ENCODE measurements at regions not wholly inside any gene's neighbourhood (a gene's known extent, or its start where the extent isn't known, plus 50 kb on each side); places are given as distances from the start of the nearest gene placed in this dataset. TPM values are rescaled to one million over a fixed set of nuclear protein-coding genes. Genes with fewer than 3 reads are reported as not detected.

DNA sequence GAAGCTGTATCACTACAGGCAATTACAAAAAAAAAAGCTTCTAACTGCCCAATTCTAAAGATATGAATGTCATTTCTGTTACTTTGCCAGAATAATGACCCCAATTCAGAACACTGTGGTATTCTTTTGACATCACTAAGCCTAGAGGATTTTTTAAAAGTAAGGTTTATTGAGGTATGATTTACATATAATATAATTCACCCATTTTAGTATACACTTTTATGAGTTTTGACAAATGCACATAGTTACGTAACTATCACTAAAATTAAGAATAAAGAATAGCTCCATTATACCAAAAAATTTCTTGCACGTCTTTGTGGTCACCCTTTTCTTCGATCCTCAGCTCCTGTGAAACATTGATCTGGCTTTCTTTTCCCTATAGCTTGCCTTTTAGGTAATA, 74.0 kb upstream of the PLSCR5 start:
- Histone ChIP-seq H3K4me1 (no peaks in the 10 kb centered on the region), H3K27ac (no peak overlapping the region), H3K36me3 (no peaks in the 10 kb centered on the region), H3K27me3 (no peaks in the 10 kb centered on the region), H3K9me3 (no peaks in the 10 kb centered on the region), H3K4me3 (replicated peaks in 1 of 3) (no peak overlapping the region)
- no peak for DNase-seq
- no peak for TF ChIP-seq POLR2A (IDR thresholded peaks at IDR 0.05)
- TF ChIP-seq, protein P1, sequence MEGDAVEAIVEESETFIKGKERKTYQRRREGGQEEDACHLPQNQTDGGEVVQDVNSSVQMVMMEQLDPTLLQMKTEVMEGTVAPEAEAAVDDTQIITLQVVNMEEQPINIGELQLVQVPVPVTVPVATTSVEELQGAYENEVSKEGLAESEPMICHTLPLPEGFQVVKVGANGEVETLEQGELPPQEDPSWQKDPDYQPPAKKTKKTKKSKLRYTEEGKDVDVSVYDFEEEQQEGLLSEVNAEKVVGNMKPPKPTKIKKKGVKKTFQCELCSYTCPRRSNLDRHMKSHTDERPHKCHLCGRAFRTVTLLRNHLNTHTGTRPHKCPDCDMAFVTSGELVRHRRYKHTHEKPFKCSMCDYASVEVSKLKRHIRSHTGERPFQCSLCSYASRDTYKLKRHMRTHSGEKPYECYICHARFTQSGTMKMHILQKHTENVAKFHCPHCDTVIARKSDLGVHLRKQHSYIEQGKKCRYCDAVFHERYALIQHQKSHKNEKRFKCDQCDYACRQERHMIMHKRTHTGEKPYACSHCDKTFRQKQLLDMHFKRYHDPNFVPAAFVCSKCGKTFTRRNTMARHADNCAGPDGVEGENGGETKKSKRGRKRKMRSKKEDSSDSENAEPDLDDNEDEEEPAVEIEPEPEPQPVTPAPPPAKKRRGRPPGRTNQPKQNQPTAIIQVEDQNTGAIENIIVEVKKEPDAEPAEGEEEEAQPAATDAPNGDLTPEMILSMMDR (IDR thresholded peaks at IDR 0.05) = no peak
- intact Hi-C loops (cut with DNase I) = no loop called here
- WGBS, 2 donors = 88 to 92% methylated on average over 3 of the region's 3 CpGs

DNA sequence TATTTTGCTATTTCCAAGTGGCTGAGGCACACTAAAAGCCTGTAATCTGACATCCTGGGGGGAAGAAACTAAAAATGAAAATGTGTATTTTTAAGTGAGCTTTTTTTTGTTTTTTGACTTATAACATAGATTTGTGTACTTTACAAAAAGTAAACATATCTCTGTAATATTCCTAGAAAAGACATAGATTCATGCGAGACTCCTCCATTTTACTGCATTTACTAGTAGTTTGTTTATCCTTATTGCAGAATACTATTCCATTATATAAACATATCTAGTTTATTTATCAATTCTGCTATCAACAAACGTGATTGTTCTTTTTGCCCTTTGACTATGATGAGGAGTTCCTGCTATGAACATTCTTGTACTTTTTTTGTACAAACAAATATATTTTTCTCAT, 67.8 kb upstream of the PLSCR5 start:
- Histone ChIP-seq H3K9me3 (no peaks in the 10 kb centered on the region), H3K4me1 (no peaks in the 10 kb centered on the region), H3K27me3 (no peaks in the 10 kb centered on the region), H3K36me3 (no peaks in the 10 kb centered on the region), H3K27ac (no peak overlapping the region), H3K4me3 (replicated peaks in 1 of 3) (no peak overlapping the region)
- TF ChIP-seq POLR2A (IDR thresholded peaks at IDR 0.05) = no peak
- TF ChIP-seq, protein P1 (IDR thresholded peaks at IDR 0.05) = no peak
- DNase-seq = no peak
- intact Hi-C loops (cut with DNase I) = no loop called here
- 84 to 87% methylated on average over 2 of the region's 2 CpGs for WGBS, 2 donors

DNA sequence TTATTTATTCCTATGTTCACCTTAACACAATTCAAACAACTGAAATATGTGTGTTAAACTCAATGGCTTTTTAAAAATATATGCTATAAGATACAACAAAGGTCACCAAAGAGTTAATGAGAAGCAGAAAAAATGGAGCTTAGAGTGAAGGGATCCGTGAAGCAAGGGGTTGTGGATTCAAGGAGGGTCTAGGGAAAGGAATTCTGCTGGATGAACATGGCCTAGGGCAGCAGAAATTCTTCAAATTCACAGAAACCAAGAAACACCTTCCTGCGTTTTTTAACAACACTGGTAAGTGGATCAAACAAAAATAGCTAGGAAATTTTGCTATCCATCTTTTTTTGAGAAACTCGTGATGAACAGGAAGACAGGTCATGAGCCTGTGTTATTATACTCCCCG, 59.3 kb upstream of the PLSCR5 start:
- 53 to 56% methylated on average over 4 of the region's 4 CpGs for WGBS, 2 donors
- Histone ChIP-seq H3K4me1 (no peaks in the 10 kb centered on the region), H3K27me3 (no peaks in the 10 kb centered on the region), H3K9me3 (no peaks in the 10 kb centered on the region), H3K4me3 (replicated peaks in 1 of 3) (no peak overlapping the region), H3K36me3 (no peaks in the 10 kb centered on the region), H3K27ac (no peak overlapping the region)
- DNase-seq = no peak
- intact Hi-C loops (cut with DNase I) = no loop called here
- no peak for TF ChIP-seq POLR2A (IDR thresholded peaks at IDR 0.05)

DNA sequence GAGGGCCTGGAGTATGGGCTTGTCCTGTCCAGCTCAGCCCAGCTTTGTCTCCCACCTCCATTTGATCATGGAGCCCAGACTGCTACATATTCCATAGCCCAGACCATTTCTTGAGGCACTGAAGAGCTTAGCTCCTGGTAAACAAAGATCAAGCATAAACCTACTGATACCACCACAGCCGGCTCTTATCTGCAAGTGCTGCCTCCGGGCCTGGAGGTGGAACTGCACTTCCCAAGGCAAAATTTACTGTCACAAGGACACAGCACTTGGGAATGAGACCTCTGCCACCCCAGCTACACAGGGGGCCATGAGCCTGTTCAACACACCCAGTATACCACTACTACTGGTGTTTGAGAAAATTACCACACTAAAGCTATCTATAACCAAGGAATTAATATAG, 53.7 kb upstream of the PLSCR5 start:
- 86 to 91% methylated on average over 2 of the region's 2 CpGs for WGBS, 2 donors
- Histone ChIP-seq H3K27me3 (no peaks in the 10 kb centered on the region), H3K36me3 (no peaks in the 10 kb centered on the region), H3K27ac (no peak overlapping the region), H3K9me3 (no peaks in the 10 kb centered on the region), H3K4me1 (no peaks in the 10 kb centered on the region), H3K4me3 (replicated peaks in 1 of 3) (no peak overlapping the region)
- intact Hi-C loops (cut with DNase I) = no loop called here
- no peak for DNase-seq
- TF ChIP-seq, protein P1 (IDR thresholded peaks at IDR 0.05) = no peak

DNA sequence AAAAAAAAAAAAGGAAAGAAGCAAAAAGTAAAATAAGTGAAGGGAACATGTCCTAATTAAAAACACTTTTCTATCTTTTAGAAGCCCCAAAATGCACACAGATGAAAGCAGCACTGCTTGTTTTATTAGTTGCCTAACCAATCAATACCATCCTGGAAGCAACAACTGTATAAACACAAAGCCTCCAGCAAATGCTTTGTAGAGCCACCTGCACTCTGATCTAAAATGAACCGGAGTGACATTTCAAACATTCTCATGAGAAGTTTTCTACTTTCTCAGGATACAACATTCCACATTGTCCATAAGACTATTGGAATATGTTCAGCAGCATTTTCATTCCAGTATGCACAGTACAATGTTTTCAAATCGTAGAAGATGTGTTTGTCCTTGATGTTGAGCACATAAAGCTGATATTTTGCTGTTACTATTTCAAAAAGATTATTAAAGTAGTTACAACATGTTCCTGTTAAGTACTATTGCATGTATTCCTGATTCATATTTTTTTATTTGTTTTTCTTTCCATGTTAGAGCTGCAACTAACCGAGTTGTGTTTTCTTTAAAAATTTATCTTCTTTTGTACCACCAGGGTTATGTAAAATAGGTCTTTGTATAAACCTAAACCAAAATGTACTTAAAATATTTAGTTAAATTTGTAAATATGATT, 50.3 kb upstream of the PLSCR5 start:
- Histone ChIP-seq H3K27me3 (no peaks in the 10 kb centered on the region), H3K27ac (no peak overlapping the region), H3K4me3 (replicated peaks in 1 of 3) (no peak overlapping the region), H3K9me3 (no peaks in the 10 kb centered on the region), H3K36me3 (no peaks in the 10 kb centered on the region), H3K4me1 (no peaks in the 10 kb centered on the region)
- DNase-seq = no peak
- intact Hi-C loops (cut with DNase I) = no loop called here
- 53 to 62% methylated on average over 3 of the region's 3 CpGs for WGBS, 2 donors
- TF ChIP-seq POLR2A (IDR thresholded peaks at IDR 0.05) = no peak
- TF ChIP-seq, protein P1 (IDR thresholded peaks at IDR 0.05) = no peak

Small RNAs in the stretch of these regions (small RNA-seq; reads per million reads assigned to genes)
- gene RNU6-505P = not detected

All from thyroid gland (tissue), 4 donors.